Esophagus mucosa (tissue), 1 donor: ENCODE measurements at regions not wholly inside any gene's neighbourhood (a gene's known extent, or its start where the extent isn't known, plus 50 kb on each side); places are given as distances from the start of the nearest gene placed in this dataset.

Experiments
- ATAC-seq: fragments of 200-7000 bp; cut with Tn5 transposase; one replicate; pipeline ENCODE4 v1.9.1; 2020
- donor health status: DM: yes; HTN: yes; CAD: no.

DNA sequence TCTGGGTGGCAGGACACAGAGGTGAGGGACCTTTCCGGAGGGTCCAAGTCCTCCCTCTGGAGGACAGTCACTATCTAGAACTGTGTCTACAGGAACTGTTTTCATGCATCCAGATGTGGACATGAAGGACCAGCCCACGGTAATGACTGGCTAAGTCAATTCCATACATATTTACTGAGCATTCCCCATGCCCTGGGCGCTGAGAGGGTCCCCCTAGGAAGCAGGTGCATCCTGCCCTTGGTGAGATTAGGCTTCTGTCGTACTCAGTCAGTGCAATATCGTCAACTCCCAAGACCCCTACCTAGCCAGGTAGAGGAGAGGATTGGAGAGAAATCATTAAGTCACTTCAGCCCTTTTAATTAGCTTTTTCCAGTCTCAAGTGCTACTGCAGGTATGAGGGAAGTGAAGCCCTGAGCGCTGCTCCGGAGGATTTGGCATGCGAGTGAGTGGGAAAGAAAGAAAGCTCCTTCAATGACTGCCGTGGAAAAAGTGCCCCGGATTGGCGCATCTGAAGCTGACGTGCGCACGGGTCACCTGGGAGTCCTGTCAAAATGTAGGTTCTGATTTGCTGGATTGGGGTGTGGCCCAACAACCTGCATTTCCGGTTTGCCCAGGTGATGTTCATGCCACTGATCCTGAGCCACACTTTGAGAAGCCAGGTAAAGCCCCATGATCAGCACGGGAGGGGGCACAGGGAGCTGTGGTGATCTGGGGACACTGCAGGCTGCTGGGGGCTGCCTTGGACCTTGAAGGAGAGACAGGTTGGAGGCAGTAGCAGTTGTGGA, 367.4 kb upstream of the TNRC6C start:
- ATAC-seq = peak; percentile 89

GRCh38 chr17:77592106-77592865, 366.2 kb upstream of the TNRC6C start:
- ATAC-seq = no peak

GRCh38 chr17:77593081-77593480, 365.4 kb upstream of the TNRC6C start:
- ATAC-seq = no peak

DNA sequence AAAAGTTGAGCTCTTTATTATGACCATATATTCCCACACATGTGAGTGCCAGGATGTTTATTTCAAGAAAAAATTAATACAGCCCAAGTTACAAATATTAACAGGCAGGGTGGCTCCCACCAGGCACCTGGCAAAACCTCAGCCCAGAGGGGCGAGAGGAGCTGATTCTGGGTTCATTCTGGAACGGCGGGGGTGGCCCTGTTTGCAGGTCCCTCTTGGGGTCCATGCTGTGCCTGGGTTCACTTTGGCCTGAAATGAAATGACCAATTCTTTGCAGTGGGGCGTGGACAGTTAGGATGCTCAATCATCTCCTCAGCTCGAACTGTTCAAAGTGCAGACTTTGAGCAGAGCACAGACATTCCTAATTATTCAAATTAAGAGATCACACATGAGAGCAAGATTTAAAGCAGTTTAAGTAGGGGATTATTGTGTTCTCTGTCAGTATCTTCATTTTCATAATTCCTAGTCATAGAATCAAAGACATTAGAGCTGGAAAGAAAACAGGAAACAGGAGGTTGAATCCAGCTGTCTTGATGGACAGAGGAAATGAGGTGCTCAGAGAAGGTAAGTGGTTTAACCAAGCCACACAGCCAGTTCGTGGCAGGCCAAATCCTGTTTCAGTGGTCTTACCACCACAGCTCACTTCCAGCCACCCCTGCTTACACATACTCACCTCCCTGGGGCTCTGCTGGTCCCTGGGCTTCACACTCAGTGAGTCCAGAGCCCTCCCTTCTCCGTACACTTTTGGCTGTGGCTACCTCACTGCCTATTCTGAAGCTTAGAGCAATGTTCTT, 363.9 kb upstream of the TNRC6C start:
- ATAC-seq = no peak

GRCh38 chr17:77596491-77597417, 361.7 kb upstream of the TNRC6C start:
- no peak for ATAC-seq

- no peak for ATAC-seq
Measured at GRCh38 chr17:77597418-77598240, 360.9 kb upstream of the TNRC6C start.

DNA sequence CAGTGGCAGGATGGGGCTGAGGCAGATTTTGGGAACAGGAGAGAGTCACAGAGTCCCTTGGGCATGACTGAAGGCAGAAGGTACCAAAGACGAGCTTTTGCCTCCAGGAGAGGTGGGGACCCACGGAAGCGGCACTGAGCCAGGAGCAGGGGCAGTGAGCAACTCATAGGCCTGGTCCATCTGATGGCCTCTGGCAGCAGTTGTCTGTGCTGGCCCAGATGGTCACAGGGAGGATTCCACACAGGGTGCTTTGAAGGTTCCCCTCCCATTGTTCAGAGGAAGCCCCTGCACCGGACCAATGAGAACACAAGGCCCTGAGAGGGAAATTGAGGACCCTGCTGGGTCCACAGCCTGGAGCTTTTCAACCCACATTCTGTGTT, 360.3 kb upstream of the TNRC6C start:
- no peak for ATAC-seq

DNA sequence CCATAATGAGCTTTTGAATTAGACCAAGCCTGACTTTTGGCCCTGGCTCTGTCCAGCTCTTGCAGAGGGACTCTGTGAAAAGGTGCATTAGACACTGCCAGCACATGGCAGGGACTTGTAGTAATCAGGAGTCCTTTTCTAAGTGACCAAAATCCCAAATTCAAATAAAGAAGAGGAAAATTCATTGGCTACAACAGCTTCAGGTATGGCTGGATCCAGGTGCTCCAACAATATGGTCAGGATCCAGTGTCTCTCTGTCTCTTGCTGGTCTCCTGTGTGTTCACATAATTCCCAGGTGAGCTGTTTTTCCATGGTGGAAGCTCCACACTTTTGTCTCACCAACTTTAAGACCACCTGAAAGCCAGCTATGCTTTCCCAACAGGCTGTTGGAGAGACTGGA, 358.8 kb upstream of the TNRC6C start:
- no peak for ATAC-seq

DNA sequence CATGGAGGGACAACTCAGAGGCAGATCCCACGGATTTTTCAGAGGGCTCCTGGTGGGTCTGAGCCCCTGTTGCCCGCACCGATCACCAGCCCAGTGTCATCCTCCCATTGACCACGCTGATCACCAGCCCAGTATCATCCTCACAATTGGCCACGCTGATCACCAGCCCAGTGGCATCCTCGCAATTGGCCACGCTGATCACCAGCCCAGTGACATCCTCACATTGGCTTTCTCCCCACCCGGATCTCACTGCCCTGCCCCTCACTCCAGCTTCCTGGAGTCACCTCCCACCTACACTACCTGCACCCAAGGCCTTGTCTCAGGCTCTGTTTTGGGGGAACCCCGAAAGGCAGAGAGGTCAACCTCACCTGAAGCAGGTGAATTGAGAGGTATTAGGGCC, 358.2 kb upstream of the TNRC6C start:
- no peak for ATAC-seq

- ATAC-seq = no peak
Measured at GRCh38 chr17:77601054-77601979, 357.2 kb upstream of the TNRC6C start.

- ATAC-seq = no peak
Measured at GRCh38 chr17:77602062-77602746, 356.3 kb upstream of the TNRC6C start.

DNA sequence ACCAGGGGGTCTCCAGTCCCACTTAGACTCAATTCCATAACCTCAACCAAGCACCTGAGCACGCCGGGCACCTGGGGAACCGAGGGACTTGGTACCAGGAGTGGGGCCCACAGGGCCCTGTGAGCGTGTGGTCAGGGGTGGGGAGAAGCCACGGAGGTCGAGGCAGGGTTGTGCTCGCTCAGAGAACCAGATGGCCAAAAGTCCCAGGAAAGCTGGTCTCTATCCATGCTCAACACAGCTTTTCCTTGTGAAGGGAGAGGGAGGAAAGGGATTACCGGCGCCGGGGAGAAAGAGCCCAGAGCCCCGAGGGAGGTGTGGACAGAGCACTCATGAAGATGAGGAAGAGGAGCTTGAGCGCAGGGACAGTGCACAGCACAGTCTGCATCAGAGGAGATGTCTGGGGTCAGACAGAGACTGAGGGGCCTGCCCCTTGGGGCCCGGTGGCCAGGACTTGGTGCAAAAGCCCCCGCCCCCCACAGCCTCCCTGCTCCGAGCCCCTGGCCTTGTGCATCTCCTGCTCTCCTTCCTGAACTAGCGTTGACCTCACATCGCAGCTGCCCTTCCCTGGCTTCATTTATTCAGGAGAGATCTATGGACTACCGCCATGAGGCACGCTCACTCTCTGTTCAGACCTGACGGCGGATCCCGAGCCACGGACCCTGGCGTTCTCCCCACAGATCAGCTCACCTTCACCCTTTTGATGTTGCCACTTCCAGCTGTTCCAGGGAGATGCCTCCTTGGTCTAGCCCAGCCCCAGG, 355.4 kb upstream of the TNRC6C start:
- ATAC-seq = no peak

GRCh38 chr17:77604301-77604972, 354.1 kb upstream of the TNRC6C start:
- no peak for ATAC-seq

DNA sequence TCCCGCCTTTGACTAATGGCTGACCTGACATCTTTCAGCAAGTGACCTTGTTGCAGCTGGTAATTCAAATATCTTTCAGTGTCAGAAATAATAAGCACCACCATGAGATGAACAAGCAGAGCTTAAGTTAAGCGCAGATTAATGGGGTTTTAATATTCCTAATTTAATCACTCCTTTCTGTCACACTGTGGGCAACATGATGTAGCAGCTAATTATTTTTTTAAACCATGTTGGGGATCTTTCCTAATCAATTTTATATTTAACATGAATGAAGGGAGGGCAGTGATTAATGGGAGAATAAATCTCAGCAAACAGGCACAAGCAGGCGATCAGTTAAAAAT, 353.6 kb upstream of the TNRC6C start:
- no peak for ATAC-seq

- ATAC-seq = no peak
Measured at GRCh38 chr17:77606146-77606864, 352.2 kb upstream of the TNRC6C start.

DNA sequence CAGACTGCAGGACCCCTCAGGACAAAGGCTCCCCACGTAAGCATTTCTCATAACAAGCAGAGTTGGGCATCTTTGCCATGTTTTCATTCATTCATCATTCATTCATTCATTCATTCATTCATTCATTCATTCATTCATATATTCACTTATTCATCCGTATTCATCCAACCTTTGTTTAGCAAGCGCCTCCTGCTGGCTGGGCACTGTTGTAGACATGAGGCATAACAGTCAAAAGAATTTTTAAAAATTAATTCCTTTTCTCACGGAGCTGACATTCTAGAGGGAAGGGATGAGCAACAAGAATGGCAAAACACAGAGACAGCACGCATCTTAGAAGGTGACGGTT, 351.7 kb upstream of the TNRC6C start:
- no peak for ATAC-seq

- ATAC-seq = no peak
Measured at GRCh38 chr17:77607606-77608005, 350.9 kb upstream of the TNRC6C start.

DNA sequence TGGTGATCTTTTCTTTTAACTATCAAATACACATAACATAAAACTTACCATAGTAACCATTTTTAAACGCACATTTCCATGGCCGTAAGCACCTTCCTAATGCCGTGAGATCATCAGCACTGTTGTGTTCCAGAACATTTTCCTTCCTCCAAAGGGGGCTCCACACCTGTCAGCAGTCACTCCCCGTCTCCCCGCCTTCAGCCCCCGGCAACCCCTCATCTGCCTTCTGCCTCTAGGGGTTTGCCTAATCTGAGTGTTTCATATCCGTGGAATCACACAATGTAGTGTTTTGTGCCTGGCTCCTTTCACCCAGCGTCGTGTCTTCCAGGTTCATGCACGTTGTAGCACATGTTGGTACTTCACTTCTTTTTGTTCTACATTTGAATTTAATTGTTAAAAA, 350.1 kb upstream of the TNRC6C start:
- no peak for ATAC-seq
